Fibroblast of villous mesenchyme (primary cell): ENCODE measurements at regions not wholly inside any gene's neighbourhood (a gene's known extent, or its start where the extent isn't known, plus 50 kb on each side); places are given as distances from the start of the nearest gene placed in this dataset.

Experiments used
- DNase-seq: peaks from one replicate; pipeline ENCODE4 v3.0.0-alpha.2; 2010; ENCODE audit warnings: low read depth
- H3K4me3 ChIP-seq: 2 replicates; pipeline ENCODE4 v1.5.1; 2011; ENCODE audit warnings: low read depth, mild to moderate bottlenecking, low read length
- TF ChIP-seq, protein P1 (sequence below): IDR thresholded peaks from 2 replicates; pipeline ENCODE4 v1.5.1; 2012; ENCODE audit warnings: low read depth, mild to moderate bottlenecking, low read length; ENCODE audit not compliant: insufficient read depth

DNA sequence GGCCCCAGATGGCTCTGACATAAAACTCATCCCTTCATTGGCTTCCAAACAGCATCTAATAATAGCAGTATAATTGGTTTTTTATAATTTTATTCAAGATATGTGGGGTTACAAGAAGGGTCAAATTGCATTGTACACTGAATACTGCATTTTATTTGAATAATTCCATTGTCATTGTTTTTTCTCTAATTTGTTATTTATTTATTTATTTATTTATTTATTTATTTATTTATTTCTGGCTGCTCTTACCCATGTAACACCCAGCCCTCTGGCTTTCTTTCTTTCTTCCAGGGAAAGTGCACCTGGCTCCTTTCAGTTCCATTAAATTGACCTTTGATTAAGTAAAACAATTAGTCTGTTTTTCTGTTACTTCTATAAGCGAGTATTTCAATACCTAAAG lies 210.1 kb downstream of the CDH9 start:
- TF ChIP-seq, protein P1, sequence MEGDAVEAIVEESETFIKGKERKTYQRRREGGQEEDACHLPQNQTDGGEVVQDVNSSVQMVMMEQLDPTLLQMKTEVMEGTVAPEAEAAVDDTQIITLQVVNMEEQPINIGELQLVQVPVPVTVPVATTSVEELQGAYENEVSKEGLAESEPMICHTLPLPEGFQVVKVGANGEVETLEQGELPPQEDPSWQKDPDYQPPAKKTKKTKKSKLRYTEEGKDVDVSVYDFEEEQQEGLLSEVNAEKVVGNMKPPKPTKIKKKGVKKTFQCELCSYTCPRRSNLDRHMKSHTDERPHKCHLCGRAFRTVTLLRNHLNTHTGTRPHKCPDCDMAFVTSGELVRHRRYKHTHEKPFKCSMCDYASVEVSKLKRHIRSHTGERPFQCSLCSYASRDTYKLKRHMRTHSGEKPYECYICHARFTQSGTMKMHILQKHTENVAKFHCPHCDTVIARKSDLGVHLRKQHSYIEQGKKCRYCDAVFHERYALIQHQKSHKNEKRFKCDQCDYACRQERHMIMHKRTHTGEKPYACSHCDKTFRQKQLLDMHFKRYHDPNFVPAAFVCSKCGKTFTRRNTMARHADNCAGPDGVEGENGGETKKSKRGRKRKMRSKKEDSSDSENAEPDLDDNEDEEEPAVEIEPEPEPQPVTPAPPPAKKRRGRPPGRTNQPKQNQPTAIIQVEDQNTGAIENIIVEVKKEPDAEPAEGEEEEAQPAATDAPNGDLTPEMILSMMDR = no peak
- no peak for DNase-seq

DNA sequence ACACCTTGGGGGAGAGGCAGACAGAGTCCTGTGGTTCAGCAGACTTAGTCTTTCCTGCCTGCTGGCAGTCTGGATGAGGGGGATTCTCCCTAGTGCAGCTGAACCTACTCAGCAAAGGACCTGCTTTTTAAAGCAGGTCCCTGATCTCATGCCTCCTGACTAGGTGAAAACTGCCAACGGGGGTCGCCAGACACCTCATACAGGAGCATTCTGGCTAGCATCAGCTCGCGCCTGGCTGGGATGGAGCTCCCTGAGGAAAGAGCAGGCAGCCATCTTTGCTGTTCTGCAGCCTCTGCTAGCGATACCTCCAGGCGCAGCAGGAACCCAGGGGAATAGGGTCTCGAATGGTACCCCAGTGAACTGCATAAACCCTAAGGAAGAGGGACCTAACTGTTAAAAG lies 225.2 kb downstream of the CDH9 start:
- no peak for DNase-seq
- H3K4me3 ChIP-seq = no peak overlapping the region
- TF ChIP-seq, protein P1 = no peak

More for the DNA sequence above, 210.1 kb downstream of the CDH9 start:
- H3K4me3 ChIP-seq = no peak overlapping the region

DNA sequence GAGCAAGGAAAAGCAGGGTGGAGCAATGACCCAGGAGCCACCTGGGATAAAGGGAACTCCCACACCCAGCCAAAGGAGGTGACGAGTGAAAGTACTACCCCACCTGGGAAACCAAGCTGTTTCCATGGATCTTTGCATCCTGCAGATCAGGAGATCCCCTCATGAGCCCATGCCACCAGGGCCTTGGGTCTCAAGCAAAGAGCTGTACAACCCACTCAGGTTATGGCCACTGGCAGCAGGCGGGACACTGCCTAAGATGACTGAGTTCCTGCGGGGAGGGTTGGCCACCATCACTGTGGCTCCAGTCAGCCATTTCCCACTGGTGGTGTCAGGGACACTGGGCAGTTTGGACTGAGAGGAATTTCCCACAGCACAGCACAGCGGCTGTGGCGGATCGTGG lies 225.7 kb downstream of the CDH9 start:
- no peak for DNase-seq
- H3K4me3 ChIP-seq = no peak overlapping the region
- TF ChIP-seq, protein P1 = no peak

DNA sequence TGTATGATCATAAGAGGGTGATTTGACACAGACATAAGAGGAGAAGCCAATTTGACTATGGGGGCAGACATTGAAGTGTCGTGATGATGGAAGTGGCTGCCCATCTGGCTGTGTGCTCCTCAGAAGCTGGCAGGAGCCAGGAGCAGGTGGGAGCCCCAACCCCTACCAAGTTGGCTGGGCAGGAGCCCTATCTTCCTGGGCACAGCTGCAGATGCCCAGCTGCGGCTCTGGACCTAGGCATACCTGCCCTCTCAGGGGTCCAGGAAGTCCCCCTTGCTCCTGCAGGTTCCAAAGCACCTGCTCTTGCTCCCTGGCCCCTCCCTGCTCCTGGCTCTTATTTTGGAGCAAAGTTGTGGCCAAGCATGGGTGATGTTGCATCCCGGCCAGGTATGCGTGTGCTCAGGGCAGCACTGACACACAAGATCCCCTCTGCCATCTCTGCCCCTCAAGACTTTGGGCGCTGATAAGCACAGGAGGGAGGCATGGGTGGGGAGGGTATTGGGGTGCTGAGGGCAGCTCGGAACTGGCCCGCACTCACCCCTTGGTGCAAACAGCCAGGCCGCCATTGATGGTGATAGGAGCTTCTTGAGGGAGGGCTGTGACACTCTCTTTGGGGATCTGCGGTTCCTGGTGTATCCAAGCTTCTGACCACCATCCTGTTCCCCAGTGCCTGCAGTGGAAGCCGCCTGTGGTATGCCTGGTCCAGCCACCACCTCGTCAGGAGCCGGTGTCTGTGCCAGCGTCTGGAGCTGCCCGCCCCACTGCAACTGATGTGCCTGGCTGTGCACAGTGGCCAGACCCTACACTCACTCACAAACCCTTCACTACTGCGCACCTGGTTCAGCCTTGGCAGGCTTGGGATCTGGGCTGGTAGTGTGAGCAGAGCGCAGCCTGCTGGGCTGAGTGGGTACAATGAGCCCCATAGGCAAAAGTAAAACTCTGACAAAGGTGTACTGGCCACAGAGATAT lies 230.9 kb downstream of the CDH9 start:
- H3K4me3 ChIP-seq = no peak overlapping the region
- TF ChIP-seq, protein P1 = no peak
- DNase-seq = no peak

DNA sequence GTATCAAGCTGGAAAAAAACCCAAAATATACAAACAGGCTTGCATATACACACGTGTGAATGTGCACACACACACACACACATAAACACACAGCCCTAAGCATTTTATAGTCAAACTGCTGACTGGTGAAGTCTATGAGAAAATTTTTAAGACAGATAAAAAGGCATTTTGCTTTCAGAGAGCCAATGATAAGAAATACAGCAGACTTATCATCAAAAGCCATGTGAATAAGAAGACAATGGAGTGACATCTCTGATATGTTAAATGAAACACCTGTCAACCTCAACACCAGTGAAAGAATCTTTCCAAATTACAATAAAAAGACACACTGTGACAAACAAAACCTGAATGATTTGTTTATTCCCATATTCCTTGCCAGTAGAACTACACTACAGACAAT lies 233.3 kb downstream of the CDH9 start:
- TF ChIP-seq, protein P1 = no peak
- no peak for DNase-seq
- no peak overlapping the region for H3K4me3 ChIP-seq

DNA sequence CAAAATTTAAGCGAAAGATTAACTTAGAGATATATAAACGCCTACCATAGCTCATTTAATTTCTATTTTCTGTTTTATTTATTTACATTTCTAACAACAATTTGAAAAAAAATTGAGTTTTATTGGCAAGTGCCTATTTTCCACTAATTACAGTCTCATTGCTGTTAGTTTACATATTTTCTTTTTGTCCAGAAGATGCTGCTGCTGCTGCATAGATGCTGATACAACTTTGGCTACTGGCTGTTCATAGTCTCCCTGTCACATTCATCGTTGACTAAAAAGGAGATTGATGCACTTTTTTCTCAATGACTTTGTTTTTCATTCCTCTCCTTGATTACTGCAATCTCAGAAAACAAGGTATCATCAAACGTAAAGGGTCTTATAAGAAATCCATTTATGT lies 235.4 kb downstream of the CDH9 start:
- TF ChIP-seq, protein P1 = no peak
- no peak overlapping the region for H3K4me3 ChIP-seq
- no peak for DNase-seq
